Stomach (tissue), 4 donors: ENCODE measurements at regions not wholly inside any gene's neighbourhood (a gene's known extent, or its start where the extent isn't known, plus 50 kb on each side); places are given as distances from the start of the nearest gene placed in this dataset.

Experiments used
- CTCF ChIP-seq, 7 experiments: fragments of 450-650 bp in 4 of 7; fragments of 200-600 bp in 3 of 7; sonication (generic) in 3 of 7; IDR thresholded peaks; one replicate each; pipeline ENCODE4 v1.5.1; 2016 to 2019; ENCODE audit warnings: antibody characterized with exemption in 7 of 7, control low read depth in 2 of 7, mild to moderate bottlenecking in 1 of 7
- EP300 ChIP-seq: sonication (generic); formaldehyde crosslinking; IDR thresholded peaks from one replicate; pipeline ENCODE4 v1.6.1; 2017; ENCODE audit warnings: antibody characterized with exemption
- POLR2A ChIP-seq, 4 donors: fragments of 450-650 bp; IDR thresholded peaks; one replicate each; pipeline ENCODE4 v1.6.1; 2016; ENCODE audit warnings: antibody characterized with exemption in 4 of 4, control low read depth in 2 of 4, mild to moderate bottlenecking in 1 of 4, moderate library complexity in 1 of 4
- POLR2AphosphoS5 ChIP-seq, 3 donors: sonication (generic); formaldehyde crosslinking; IDR thresholded peaks; one replicate each; pipeline ENCODE4 v1.6.1; 2016; ENCODE audit warnings: antibody characterized with exemption in 3 of 3

GRCh38 chr1:30232288-30232899, 491.0 kb downstream of the MATN1 start:
- no peak for TF ChIP-seq POLR2A (IDR thresholded peaks at IDR 0.05)
- no peak for TF ChIP-seq POLR2AphosphoS5 (IDR thresholded peaks at IDR 0.05)
- TF ChIP-seq CTCF (IDR thresholded peaks at IDR 0.05), result peak in 3 of 7 experiments; percentile 18 to 43 (median 35)
- no peak for TF ChIP-seq EP300
